Uterus (tissue), 2 donors: ENCODE measurements at regions not wholly inside any gene's neighbourhood (a gene's known extent, or its start where the extent isn't known, plus 50 kb on each side); places are given as distances from the start of the nearest gene placed in this dataset.

Experiments used
- CTCF ChIP-seq, 4 experiments: fragments of 200-600 bp in 2 of 4; fragments of 450-650 bp in 2 of 4; sonication (generic) in 2 of 4; IDR thresholded peaks; one replicate each; pipeline ENCODE4 v1.5.1; 2016 to 2019; ENCODE audit warnings: antibody characterized with exemption in 4 of 4, mild to moderate bottlenecking in 2 of 4, moderate library complexity in 1 of 4
- POLR2A ChIP-seq, 2 donors: fragments of 450-650 bp; IDR thresholded peaks; one replicate each; pipeline ENCODE4 v1.6.1; 2016; ENCODE audit warnings: antibody characterized with exemption in 2 of 2, mild to moderate bottlenecking in 1 of 2, moderate library complexity in 1 of 2

- TF ChIP-seq CTCF (IDR thresholded peaks at IDR 0.05) (no peak), POLR2A (IDR thresholded peaks at IDR 0.05) (no peak)
These were observed 710.2 kb upstream of the POM121L12 start for GRCh38 chr7:52325237-52325636.
